GM12875 (cell line): ENCODE measurements at regions not wholly inside any gene's neighbourhood (a gene's known extent, or its start where the extent isn't known, plus 50 kb on each side); places are given as distances from the start of the nearest gene placed in this dataset.

Experiments used
- H3K4me3 ChIP-seq: one replicate; pipeline ENCODE4 v1.5.1; 2011; ENCODE audit warnings: low read depth, low read length, control low read depth
- TF ChIP-seq, protein P1 (sequence below): IDR thresholded peaks from 2 replicates; pipeline ENCODE4 v1.5.1; 2011; ENCODE audit warnings: low read depth, mild to moderate bottlenecking, control low read depth, inconsistent platforms, low read length, moderate library complexity, borderline replicate concordance; ENCODE audit not compliant: insufficient read depth

DNA sequence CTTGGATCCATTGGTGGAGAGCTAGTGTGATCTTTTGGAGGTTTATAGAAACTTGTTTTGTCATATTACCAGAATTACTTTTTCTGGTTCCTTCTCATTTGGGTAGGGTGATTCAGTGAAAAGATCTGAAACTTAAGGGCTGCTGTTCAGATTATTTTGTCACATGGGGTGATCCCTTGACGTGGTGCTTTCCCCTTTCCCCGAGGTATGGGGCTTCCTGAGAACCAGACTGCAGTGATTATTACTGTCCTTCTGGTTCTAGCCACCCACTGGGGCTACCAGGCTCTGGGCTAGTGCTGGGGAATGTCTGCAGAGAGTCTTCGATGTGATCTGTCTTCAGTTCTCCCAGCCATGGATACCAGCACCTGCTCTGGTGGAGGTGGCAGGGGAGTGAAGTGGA, 1030.0 kb downstream of the GRM8 start:
- TF ChIP-seq, protein P1, sequence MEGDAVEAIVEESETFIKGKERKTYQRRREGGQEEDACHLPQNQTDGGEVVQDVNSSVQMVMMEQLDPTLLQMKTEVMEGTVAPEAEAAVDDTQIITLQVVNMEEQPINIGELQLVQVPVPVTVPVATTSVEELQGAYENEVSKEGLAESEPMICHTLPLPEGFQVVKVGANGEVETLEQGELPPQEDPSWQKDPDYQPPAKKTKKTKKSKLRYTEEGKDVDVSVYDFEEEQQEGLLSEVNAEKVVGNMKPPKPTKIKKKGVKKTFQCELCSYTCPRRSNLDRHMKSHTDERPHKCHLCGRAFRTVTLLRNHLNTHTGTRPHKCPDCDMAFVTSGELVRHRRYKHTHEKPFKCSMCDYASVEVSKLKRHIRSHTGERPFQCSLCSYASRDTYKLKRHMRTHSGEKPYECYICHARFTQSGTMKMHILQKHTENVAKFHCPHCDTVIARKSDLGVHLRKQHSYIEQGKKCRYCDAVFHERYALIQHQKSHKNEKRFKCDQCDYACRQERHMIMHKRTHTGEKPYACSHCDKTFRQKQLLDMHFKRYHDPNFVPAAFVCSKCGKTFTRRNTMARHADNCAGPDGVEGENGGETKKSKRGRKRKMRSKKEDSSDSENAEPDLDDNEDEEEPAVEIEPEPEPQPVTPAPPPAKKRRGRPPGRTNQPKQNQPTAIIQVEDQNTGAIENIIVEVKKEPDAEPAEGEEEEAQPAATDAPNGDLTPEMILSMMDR = no peak
- no peak overlapping the region for H3K4me3 ChIP-seq

DNA sequence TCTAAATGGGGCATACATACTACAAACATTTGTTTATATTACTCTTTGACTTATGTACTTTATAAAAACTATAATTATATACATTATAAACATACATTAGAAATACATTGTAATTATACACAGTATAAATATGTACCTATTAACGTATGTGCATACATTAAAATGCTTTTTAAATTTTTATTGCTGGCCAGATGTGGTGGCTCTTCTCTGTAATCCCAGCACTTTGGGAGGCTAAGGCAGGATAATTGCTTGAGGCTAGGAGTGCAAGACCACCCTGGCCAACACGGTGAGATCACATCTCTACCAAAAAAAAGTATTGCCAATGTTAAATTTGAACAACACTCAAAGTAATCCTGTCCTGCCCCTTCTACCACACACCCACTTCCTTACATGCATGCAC, 1037.0 kb downstream of the GRM8 start:
- no peak overlapping the region for H3K4me3 ChIP-seq
- TF ChIP-seq, protein P1 = no peak

DNA sequence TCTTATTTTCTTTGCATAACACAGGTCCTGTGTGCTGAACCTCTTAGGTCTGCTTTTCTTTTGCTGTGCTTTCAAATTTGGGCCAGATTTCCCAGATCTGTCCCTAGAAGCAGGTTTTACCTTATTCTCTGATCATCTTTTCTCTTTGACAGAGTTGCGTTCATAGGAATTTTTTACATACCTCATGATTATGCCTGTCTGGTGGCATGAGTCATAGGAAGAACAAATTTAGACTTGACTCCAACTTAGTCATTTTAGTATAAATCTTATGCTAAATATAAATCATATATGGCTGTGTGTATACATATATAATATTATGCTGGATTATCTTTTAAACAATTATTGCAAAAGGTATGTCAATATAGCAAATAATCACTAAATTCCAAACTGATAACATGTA, 1038.9 kb downstream of the GRM8 start:
- no peak overlapping the region for H3K4me3 ChIP-seq

DNA sequence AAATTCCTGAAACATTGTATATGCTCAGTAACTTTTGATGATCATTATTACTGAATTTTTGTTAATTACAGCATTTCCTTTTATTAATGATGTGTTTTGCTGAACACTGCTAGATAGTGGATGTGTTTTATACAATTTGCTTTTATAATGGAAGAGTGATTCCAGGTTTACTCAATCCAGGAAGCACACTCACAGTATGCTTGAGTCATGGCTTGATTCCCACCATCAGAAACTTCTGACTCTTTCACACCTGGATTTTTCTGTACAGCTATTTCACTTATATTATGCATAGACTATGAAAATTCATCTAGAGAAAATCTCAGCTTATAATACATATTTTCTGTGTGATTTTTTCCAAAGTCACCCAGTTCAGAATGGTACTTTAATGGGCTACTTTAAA, 1040.9 kb downstream of the GRM8 start:
- TF ChIP-seq, protein P1 = no peak
- no peak overlapping the region for H3K4me3 ChIP-seq

More for the DNA sequence above, 1038.9 kb downstream of the GRM8 start:
- TF ChIP-seq, protein P1 = no peak

DNA sequence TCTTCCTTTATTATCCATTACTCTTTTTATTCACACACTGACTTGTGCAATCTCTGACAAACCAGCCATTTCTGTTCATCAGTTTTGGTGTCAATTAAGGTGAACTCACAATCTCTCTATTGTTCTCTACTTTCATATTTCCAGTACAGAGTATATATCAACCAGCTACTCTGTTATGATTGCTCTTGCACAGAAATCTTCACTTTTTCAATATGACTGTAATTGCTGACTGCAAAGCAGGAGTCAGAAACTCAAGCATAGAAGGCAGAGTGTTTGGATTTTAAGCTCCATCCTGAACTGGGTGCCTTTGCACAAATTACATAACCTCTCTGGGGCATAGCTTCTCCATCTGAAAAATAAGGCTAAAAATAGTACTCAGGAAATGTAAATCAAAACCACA, 1042.0 kb downstream of the GRM8 start:
- H3K4me3 ChIP-seq = no peak overlapping the region
- TF ChIP-seq, protein P1 = no peak

DNA sequence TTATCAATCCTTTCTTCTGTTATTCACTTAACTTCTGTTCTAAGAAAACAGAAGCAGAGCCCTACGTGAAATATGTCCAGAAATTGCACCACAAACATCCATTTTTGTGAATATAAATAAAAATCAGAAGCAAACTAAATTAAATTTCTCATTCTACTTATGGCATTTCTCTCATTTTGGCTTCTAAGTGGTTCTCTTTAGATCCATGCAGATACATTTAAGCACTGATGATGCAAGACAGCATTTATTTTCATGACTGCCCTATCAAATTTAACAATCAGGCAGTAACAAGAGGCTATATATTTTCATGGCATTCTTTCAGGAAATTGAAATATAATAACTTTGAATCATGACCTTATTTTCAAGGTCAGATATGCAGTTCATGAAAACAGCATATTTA, 1049.6 kb downstream of the GRM8 start:
- no peak overlapping the region for H3K4me3 ChIP-seq
- TF ChIP-seq, protein P1 = no peak

DNA sequence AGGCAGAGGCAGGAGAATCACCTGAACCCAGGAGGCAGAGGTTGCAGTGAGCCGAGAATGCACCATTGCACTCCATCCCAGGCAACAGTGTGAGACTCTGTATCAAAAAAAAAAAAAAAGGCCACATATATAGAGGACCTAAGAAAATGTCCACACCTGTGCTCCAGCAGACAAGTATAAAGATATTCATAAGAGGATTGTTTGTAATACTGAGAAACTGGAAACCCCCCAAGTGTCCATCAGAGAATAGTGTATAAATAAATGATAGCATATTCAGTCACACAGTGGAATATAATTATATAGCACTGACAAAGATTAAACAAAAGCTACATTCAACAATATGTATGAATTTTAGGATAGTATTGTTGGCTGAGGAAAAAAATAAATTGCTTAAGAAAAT, 1050.6 kb downstream of the GRM8 start:
- TF ChIP-seq, protein P1 = no peak
- no peak overlapping the region for H3K4me3 ChIP-seq
